GM18907 (cell line): ENCODE measurements at regions not wholly inside any gene's neighbourhood (a gene's known extent, or its start where the extent isn't known, plus 50 kb on each side); places are given as distances from the start of the nearest gene placed in this dataset.

ENCODE experiments used
- ATAC-seq: cut with Tn5 transposase; IDR thresholded peaks from one replicate; pipeline ENCODE4 v1.9.1; 2021; ENCODE audit warnings: mild to moderate bottlenecking, moderate library complexity; ENCODE audit not compliant: unreplicated experiment

DNA sequence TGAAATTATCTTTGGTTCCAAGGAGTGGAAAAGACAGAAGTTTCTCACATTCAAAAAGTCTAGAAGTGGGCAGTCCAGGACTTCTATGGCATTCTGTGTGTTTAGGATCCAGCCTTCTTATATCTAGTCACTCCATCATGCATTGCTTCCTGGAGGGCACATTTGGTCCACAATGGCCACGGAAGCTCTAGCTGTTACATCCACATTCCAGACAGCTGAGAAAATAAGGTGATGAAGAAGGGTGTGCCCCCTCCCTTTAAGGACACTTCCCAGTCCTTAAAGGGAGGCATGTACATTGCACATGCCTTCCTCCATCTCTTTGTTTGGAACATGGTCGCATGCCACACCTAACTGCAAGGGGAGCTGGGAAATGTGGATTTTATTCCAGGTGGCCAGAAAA, 59.9 kb upstream of the BZW1 start:
- ATAC-seq: no peak

DNA sequence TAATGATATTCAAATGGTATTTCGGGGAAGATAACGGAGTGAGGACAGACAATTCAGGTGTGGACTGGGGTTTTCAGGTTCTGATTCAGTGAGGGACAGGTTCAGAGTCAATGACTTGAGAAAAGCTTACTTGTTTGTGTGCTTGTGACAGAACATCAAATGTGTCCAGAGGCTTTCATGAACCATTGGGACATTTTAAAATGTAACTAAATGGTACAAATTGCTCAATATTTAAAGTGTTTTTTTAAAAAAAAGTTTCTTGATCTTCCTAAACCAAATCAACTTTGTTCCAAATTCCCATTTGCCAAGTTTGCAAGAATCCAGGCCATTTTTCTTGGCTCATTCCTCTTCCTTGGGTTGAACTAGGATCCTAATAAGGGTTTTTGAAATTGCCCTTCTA, 59.4 kb upstream of the BZW1 start:
- no peak for ATAC-seq

- no peak for ATAC-seq
Observed at GRCh38 chr2:200752835-200753234, 58.9 kb upstream of the BZW1 start.

GRCh38 chr2:200756618-200757321, 54.9 kb upstream of the BZW1 start:
- ATAC-seq: peak; percentile 91

DNA sequence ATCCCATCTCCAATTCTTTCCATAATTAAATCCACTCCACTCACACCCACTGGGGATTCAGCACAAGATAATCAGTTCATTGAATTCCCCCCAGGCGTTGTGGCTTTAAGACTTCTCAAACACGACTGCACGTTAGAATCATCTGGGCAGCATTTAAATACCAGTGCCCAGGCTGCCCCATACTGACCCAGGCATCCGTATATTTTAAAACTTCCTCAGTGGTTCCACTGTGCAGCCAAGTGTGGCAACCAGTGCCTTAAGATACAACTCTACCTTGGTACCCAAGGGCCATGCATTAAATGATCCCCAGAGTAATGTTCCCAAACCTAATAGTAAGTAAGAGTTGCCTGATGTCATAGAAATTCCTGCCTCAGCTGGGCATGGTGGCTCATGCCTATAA, 54.3 kb upstream of the BZW1 start:
- peak; percentile 11 for ATAC-seq

DNA sequence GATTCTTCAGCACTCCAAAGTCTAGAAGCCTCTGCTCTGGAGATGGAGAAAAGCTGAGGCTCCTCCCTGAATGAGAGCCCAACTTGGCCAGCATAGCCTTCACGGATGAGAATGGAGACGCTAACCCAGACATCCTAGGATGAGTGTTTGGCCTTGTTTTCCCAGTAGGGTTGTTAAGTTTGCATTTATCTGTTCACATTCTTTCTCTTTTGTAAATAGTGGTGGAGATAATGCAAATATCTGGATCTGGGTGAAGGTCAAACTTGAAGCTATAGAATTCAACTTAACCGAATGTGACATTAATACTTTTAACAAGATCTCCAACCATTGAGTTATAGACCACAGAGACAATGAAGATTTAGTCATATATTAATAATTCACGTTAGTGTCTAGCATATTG, 53.4 kb upstream of the BZW1 start:
- ATAC-seq: no peak

- no peak for ATAC-seq
Observed at GRCh38 chr2:200761266-200761665, 50.4 kb upstream of the BZW1 start.
